Prostate gland (tissue), 2 donors: ENCODE measurements at regions not wholly inside any gene's neighbourhood (a gene's known extent, or its start where the extent isn't known, plus 50 kb on each side); places are given as distances from the start of the nearest gene placed in this dataset.

Experiments used
- POLR2AphosphoS5 ChIP-seq: sonication (generic); formaldehyde crosslinking; IDR thresholded peaks from one replicate; pipeline ENCODE4 v1.6.1; 2017; ENCODE audit warnings: antibody characterized with exemption
- TF ChIP-seq, protein P1 (sequence below), 4 experiments: fragments of 200-600 bp in 2 of 4; fragments of 450-650 bp in 2 of 4; sonication (generic) in 2 of 4; IDR thresholded peaks; 1 replicate in 3 of 4; 2 replicates in 1 of 4; pipeline ENCODE4 v1.5.1; 2016 to 2019; ENCODE audit warnings: antibody characterized with exemption in 4 of 4, mild to moderate bottlenecking in 2 of 4, moderate library complexity in 2 of 4

DNA sequence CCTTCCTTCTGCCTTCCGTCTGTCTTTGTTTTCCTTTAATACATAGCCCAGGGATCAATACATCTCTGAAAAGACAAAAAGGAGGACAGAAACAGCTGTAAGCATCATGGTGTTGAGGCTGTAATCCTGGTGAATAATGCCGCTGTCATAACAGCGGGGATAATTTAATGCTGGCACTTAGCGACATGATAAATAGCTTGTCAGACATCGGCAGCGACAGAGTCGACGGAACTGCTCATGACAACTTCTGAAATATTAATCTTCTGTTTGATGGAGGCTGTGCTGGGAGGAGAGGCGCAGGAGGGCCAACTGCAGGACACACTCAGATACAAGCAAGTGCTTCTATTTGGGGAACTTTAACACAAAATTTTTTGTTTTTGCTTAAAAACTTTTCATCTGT, 602.2 kb downstream of the GALR1 start:
- TF ChIP-seq, protein P1, sequence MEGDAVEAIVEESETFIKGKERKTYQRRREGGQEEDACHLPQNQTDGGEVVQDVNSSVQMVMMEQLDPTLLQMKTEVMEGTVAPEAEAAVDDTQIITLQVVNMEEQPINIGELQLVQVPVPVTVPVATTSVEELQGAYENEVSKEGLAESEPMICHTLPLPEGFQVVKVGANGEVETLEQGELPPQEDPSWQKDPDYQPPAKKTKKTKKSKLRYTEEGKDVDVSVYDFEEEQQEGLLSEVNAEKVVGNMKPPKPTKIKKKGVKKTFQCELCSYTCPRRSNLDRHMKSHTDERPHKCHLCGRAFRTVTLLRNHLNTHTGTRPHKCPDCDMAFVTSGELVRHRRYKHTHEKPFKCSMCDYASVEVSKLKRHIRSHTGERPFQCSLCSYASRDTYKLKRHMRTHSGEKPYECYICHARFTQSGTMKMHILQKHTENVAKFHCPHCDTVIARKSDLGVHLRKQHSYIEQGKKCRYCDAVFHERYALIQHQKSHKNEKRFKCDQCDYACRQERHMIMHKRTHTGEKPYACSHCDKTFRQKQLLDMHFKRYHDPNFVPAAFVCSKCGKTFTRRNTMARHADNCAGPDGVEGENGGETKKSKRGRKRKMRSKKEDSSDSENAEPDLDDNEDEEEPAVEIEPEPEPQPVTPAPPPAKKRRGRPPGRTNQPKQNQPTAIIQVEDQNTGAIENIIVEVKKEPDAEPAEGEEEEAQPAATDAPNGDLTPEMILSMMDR (IDR thresholded peaks at IDR 0.05), result no peak
- no peak for TF ChIP-seq POLR2AphosphoS5
